Fibroblast of skin of right biceps (primary cell): ENCODE measurements at regions not wholly inside any gene's neighbourhood (a gene's known extent, or its start where the extent isn't known, plus 50 kb on each side); places are given as distances from the start of the nearest gene placed in this dataset.
A peak's percentile ranks its signal among the peaks of the same experiment; 100 is the strongest.
"Not testable (repeated sequence)": the region's sequence is repeated elsewhere in the genome, so short reads cannot be mapped to it uniquely, and the experiment has no call there.

Source experiments
- DNase-seq: peaks from one replicate; pipeline ENCODE4 v3.0.0-alpha.2; 2013

DNA sequence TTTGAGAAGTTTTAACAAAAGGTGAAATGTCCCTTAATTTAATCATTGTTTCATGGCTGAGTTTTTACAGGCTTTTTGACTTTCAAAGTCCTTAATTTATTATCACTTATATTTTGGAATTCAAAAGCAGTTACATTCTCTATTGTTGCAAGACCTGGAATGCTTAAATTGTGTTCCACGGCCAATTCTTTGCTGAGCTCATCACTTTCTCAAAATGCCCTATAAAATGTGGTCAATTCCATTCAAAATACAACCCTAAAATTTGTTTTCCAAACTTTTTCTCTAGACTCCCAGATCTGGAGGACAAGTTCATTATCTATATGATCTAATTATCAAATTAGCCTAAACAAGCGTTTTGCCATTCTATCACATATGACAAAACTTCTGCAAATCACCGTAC is 1051.2 kb downstream of the TDRD15 start:
- DNase-seq: no peak

DNA sequence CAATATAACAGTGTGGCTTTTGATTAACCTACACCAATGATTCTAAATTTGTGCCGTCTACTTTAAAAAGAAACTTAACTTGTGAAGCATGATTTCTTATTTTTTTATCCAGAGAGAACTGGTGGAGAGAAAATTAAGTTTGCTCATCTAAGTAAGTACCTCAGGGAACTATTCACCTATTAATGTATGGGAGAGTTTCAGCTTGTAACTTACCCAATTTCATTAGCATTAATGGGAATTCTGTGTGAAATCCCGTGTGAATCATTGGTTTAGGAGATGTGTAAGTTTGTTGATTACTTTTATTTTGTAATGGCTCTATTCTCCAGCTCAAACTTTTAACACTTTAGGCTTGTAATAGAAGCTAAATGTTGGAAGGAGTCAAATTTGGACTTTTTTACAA is 1061.5 kb downstream of the TDRD15 start:
- no peak for DNase-seq

DNA sequence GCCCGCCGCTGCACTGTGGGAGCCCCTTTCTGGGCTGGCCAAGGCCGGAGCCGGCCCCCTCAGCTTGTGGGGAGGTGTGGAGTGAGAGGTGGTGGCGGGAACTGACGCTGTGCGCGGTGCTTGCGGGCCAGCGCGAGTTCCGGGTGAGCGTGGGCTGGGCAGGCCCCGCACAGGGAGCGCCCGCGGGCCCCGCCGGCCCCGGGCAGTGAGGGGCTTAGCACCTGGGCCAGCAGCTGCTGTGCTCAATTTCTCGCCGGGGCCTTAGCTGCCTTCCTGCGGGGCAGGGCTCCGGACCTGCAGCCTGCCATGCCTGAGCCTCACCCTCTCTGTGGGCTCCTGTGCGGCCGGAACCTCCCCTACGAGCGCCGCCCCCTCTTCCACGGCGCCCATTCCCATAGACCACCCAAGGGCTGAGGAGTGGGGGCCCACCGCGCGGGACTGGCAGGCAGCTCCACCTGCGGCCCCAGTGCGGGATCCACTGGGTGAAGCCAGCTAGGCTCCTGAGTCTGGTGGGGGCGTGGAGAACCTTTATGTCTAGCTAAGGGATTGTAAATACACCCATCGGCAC is 1062.6 kb downstream of the TDRD15 start:
- DNase-seq: not testable (repeated sequence)

DNA sequence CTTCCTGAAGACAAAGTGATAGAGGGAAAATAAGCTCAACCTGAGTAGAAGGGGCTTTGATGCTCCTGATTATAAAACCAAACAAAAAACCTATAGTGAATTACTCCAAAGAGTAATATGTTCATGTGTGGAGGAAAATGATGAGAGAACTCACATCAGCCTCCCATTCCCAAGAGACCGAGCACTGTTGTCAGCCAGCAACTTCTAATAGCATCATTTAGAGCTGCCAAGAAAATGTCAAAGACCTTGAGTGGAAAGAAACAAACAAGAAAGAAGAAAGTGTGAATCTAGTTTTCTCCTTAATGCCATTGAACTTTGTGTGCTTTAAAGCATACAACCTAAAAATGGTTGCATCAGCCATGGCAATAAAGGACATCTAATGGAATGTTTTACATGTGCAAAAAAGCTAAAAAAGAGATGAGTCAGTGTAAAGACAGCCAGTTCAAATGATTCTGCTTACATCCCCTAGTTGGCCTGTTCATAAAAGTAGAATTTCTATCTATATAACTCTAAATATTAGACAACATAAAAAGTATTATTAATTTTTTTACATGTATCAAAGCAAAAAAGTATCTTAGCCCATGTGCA is 1066.2 kb downstream of the TDRD15 start:
- DNase-seq: peak; percentile 52

DNA sequence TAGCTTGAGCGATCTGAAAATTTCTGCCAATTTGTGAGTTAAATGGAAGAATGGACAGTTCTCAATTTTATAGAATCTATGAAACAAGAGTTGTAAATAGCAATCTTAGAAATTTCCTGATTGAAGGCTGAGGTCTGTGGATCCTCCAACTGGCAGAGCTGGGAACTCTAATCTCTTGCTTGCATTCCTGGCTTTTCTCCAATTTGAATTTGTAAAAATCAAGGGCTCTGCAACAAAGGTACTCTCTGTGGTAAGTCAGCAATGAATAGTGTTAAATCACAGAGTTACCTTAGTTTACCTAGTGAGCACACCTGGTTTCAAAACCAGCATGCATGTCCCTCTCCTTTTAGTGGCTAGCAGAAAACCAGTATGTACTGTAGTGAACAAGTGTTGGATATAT is 1070.5 kb downstream of the TDRD15 start:
- DNase-seq: no peak

DNA sequence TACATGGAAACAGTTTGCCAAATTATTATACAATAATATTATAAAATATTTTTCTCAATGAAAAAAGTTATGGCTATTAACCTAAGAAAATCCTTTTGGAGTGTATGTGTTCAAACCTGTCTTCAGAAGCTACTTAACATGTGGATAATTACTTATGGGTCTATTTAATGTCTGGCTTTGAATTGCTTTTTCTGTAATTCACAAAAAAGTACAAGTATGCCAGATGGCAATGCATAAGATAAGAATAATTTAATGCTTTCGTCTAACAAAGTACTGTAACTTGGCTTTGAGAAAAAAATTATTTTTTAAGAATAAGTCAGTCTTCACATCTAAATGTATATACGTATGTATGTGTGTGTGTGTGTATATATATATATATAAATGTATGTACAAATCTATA is 1073.0 kb downstream of the TDRD15 start:
- no peak for DNase-seq

DNA sequence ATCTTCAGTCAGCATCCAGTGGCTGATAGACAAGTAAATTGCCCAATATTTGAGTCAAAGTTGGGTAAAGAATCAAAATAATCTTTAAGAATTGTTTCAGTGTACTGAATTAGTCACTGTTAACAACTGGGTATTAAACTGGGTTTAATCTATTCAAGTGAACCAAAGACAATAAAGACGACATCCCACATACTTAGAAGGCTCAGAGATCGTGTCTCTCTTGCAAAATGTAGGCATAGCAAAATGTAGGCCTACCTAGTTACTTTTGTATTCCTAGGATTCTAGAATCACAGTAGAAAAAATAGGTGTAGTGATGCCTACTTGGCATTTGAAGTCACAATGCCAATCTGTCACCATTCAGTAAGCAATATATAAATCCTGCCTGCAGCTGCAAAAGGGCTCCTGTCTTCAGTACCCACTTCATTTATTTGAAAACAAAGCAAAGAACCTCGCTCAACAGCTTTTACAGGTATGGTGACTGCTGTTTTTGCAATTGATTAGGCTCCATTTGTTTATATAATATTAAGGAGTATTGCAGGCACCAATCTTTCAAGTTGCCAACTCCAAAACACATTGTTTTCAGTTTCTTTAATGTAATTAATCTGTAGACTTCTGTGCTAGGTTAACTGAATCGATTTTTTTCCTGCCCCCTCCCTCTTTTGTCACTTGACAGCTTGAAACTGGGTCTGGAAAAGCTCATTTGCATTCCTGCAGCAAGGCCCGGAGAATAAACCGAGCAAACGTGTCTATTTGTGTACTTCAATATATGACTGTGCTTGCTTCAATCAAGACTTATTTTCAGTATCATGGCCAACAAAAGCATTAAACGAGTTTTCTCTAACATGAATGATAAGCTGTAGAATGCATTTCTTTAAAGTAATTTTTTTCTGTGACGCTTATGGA is 1074.9 kb downstream of the TDRD15 start:
- DNase-seq: no peak

DNA sequence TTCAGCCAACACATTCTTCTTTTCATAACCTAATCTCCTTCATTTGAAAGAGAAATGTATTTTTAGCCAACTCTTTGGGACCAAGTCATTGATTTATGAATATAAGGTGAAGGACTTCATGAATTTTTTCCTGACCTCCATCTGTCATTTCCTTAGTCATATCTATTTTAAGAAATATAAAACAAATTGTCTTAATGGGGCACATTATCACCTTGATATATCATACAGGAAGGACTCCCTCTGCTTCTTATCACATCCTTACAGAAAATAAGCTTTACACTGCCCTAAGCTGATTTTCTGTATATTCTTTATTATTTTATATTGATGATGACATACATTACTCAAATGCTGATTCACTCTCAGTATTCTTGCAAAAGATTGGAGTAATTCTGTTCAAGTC is 1076.2 kb downstream of the TDRD15 start:
- DNase-seq: no peak

DNA sequence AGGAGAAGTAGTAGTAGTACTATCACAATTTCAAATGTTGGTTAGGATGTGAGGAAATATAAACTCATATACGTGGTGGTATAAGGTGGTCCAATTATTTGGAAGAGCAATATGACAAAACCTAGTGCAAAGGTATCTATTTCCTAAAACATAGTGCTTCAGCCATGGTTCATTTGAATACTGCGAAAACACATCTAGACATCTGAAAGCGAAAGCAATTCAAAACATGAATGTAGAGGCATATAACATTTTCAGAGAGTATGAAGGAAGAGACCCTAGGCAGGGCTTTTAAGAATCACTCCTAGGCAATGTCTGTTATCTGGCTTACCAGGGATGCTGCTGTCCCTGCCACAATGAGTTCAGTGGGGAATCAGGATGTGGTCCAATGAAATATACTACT is 1085.8 kb downstream of the TDRD15 start:
- DNase-seq: no peak

DNA sequence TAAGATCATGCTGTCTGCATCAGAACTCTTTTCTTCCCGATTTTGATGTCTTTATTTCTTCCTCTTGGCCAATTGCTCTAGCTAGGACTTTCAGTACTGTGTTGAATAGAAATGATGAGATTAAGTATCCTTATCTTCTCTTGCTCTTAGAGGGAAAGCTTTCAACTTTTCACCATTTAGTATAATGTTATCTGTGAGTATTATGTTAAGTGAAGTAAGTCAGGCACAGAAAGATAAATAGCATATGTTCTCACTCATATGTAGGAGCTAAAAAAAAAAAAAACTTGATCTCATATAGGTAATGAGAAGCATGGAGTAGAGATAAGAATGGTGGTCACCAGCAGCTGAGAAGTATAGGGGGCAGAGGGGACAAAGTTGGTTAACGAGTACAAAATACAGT is 1089.5 kb downstream of the TDRD15 start:
- DNase-seq: no peak

DNA sequence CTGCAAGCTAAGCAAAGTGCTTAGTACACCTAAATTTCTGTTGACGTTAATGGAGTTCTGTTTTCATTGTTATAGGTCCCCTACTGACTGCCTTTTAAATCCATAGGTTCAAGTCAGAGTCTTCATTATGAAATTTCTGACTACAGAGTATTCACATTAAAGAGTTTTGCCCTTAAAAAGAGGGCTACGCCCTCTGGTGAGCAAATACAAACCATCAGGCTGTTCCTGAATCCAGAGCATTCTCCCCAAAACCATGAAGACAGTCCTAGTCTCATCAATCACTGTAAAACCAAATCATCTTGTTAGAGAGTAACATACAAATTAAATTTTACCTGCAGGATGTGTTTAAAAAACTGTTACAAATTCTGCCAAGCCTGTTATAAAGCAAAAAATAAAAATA is 1091.7 kb downstream of the TDRD15 start:
- DNase-seq: no peak

DNA sequence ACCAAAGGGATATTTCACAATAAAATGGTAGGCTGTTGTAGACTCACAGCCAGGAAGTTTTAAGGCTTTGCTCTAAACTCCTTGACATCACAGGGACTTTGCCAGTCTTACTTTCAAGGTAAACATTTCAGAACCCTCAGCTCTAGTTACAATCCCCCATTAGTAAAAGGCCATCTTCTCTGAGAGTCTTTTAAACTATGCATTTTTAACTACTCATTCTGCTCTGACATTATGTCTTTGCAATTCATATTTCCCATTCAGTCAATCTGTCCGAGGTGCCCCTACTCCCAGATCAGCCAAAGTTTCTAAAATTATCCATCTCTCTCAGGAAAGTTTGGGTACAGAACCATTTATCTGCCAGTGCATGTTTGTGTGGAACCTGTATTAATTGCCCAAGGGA is 1094.1 kb downstream of the TDRD15 start:
- DNase-seq: no peak

DNA sequence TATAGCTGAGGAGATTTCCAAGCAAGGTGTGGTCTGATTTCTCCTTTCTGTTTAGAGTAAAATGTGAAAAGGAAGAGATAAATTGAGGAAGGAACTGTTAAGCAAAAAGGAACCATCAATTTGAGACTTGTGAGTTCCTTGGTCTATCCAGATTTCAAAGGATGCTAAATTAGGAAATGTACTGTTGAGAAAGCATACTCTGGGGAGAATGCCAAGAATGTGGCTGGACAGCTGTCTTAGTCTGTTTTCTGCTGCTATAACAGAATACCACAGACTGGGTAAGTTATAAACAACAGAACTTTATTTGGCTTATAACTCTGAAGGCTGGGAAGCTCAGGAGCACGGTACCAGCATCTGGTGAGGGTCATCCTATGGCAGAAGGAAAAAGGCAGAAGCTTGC is 1097.2 kb downstream of the TDRD15 start:
- DNase-seq: no peak

DNA sequence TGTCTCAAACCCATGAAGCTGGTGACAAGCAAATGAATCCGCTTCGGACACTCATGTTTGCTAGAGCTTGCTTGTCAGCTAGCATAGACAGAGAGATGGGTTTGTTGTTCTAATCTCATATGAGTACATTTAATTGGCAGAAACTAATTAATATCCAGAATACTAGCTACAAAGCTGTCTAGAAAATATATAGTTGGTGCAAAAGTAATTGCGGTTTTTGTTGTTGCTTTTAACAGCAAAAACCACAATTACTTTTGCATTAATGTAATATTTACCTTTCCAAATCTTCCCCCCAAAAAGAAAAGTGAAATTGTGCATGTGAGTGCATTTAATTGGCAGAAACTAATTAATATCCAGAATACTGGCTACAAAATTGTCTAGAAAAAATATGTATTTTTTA is 1115.2 kb downstream of the TDRD15 start:
- no peak for DNase-seq

DNA sequence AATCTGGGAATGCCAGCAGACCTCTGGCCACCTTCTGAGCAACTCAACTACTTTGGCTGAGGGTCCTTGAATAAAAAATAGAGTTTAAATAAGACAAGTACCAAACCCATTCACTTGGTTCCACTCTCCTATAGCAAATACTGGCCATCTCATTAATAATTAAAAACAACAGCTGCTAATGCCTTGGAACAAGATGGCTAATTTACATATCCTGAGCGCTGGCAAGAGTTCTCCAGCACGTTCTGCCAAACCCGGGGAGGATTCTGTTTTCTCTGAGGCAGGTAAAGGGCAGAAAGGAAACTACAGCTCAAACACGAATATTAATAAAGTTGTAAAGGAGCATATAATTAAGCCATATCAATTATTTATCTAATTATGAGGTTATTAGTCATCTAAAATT is 1123.7 kb downstream of the TDRD15 start:
- no peak for DNase-seq

DNA sequence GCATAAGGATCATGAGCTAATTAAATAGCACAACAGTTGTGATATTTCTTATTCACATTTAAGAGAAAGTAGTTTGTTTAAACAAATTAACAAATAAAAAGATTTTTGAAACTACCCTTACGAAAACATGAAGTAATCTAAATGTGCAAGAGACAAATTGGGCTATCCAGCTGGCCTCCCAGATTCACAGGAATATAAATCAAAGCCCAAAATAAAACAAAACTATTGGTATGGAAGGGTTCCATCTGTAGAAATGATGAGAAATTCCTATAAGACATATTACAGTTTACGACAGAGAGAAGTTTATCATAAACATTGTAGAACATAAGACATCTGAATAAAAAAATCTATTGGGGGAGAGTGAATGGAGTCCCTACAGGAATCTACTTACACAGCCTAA is 1125.1 kb downstream of the TDRD15 start:
- DNase-seq: no peak

DNA sequence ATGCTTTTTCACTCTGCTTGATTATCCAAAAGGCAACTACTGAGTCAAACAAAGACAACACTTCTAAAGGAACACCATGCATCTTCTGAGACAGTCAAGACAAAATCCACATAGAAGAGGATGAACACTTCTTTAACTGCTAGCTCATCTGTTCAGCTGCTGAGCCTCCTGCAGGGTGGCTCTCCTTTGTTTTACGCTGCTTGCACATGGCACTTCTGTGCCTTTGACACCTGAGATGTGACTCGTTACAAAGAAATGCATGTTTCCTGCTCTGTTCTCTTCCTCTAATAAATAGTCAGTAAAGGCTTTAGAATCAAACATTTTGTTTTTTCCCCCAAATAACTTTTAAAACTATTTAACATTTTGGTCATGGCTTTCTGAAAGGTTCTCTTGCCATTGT is 1129.4 kb downstream of the TDRD15 start:
- no peak for DNase-seq

DNA sequence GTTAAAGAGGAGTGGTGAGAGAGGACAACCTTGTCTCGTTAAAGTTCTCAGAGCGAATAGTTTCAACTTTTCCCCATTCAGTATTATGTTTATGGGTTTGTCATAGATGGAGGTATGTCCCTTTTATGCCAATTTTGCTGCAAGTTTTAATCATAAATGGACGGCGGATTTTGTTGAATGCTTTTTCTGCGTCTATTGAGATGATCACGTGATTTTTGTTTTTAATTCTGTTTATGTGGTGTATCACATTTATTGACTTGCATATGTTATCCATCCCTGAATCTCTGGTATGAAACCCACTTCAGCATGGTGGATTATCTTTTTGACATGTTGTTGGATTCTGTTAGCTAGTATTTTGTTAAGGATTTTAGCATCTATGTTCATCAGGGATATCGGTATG is 1123.8 kb upstream of the KLHL29 start:
- DNase-seq: no peak

DNA sequence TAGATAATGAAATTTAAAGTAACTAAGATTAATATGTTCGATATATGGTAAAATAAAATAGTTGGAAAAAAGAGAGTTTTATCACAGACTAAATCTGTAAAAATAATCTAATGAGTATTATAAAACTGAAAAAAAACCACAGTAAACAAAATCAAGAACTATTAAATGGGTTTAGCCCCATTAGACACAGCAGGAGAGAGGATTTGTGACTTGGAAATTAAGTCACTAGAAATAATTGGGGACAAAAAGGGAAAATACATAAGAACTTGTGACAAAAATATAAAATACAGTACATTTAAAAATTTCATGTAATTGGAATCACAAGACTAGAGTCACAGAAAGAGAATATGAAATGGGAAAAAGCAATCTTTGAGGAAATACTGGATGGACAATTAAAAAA is 1114.6 kb upstream of the KLHL29 start:
- no peak for DNase-seq

DNA sequence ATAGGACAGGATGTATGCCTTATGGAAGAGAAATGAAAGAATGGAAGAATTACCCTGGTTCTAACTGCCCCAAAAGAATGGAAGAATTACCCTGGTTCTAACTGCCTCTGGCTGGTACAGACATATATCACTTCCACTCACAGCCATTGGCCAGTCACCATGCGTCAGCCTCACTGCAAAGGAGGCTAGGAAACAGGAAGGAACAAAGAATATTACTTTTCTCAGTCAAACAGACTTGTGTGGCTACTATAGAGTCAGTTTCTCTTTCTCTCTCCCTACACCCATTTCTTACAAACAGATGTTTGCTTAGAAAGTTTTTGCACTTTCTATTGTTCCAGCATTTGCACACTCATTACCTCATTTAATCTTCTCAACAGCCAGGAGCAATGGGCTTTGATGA is 1111.1 kb upstream of the KLHL29 start:
- DNase-seq: no peak

DNA sequence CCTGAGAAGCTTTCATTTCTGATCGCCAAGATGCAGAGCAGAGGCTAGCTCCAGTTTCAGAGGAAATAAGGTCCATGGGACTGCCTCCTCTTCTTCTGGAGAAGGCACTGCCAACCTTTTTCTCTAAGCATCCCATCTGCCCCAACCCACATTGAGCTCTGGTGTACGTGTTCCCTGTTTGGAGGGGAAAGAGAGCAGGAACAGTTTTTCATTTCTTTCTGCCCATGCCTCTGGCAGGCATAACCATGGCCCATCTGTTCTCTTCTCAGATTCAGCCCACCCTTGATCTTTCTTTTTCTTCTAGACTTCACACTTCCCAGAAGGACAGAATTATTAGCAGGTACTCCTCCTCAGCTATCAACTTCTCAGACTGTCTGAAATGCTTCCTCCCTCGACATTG is 1110.3 kb upstream of the KLHL29 start:
- DNase-seq: no peak

DNA sequence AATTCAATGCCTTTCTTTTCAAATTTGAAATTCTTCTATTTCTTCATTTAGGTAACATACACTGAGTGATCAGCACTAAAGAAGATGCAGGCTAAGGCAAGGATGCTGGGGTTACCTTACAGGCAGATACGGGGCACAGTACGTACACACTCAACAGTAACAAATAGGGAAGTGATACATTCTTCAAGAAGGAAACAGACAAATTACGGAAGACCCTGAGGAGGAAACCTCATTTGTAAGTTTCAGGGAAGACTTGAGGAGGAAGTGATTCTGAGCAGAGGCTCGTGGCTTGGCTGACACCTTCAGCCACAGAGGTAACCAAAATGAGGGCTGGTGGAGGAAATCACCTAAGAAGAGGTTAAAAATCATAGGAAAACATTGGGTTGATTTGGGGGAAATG is 1108.3 kb upstream of the KLHL29 start:
- DNase-seq: no peak

DNA sequence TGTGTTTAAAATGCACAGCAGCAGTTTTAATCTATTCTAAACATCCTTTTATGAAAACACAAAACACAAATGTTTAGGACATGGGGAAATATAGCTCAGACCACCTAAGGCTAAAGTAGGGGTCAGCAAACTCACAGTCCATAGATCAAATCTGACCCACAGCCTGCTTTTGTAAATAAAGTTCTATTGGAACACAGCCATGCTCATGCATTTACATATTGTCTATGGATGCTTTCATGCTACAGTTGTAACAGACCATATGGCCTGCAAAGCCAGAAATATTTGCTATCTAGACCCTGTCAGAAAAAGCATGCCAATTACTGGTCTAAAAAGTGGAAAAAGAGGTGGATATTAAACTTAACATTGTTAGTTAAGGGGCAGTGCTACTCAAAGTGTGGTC is 1105.4 kb upstream of the KLHL29 start:
- no peak for DNase-seq

DNA sequence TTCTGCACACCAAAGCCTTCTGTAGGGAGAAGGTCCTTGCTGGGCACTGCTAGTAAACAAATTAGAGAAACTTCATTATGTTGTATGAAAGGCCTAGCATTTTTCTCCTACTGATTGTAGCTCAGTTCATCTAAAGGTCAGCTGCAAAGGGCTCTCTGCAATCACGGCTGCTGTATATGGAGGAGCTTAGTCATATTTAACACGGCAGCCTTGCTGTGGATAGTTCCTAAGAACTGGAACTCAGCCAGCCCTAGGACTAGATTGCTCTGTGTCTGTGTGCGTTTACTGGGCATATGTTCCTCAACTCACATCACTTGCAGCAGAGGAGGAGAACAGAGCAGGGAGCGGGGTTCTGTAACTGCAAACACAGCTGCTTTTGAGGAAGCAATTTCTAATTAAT is 1103.9 kb upstream of the KLHL29 start:
- peak; percentile 92 for DNase-seq

DNA sequence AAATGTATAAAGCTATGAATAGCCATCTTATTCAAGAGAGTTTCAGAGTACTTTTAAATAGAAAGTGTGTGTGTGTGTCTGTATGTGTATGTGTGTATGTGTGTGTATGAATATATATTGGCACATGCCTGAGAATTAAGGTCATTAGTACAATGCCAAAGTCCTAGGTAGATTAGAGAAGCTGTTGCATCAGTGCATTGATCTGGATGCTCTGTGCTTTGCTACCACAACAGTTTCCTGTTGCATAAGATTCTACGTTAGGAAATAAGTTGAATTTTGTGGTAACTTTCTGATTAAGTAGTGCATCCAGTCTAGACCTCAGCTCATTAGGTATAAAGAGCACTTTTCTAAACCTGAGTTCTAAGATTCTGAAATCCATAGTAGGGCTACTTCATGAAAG is 1102.8 kb upstream of the KLHL29 start:
- peak; percentile 9 for DNase-seq
